ENCODE measurements at regions not wholly inside any gene's neighbourhood (a gene's known extent, or its start where the extent isn't known, plus 50 kb on each side); places are given as distances from the start of the nearest gene placed in this dataset.

DNA sequence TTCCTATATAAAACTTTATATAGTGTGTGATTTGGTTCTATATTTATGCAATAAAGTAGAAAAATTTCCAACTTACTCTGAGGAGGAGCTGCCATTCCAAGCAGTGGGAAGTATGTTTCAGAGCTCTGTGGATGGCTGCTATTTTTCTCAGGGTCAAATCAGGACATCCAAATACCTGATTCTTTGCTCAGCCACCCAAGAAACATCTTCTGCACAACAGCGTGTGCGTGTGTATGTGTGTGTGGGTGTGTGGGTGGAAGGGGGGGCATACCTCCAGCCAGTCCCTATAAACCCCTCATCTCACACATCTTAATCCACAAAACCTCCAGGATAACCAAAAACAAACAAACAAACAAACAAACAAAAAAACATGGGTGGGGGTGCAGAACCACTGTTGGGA is 66.3 kb upstream of the EMX2 start:
- TF ChIP-seq, protein P1, sequence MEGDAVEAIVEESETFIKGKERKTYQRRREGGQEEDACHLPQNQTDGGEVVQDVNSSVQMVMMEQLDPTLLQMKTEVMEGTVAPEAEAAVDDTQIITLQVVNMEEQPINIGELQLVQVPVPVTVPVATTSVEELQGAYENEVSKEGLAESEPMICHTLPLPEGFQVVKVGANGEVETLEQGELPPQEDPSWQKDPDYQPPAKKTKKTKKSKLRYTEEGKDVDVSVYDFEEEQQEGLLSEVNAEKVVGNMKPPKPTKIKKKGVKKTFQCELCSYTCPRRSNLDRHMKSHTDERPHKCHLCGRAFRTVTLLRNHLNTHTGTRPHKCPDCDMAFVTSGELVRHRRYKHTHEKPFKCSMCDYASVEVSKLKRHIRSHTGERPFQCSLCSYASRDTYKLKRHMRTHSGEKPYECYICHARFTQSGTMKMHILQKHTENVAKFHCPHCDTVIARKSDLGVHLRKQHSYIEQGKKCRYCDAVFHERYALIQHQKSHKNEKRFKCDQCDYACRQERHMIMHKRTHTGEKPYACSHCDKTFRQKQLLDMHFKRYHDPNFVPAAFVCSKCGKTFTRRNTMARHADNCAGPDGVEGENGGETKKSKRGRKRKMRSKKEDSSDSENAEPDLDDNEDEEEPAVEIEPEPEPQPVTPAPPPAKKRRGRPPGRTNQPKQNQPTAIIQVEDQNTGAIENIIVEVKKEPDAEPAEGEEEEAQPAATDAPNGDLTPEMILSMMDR (IDR thresholded peaks at IDR 0.05): no peak
- no peak for TF ChIP-seq POLR2A (IDR thresholded peaks at IDR 0.05)
